Chondrocyte (in vitro differentiated cells): ENCODE measurements at regions not wholly inside any gene's neighbourhood (a gene's known extent, or its start where the extent isn't known, plus 50 kb on each side); places are given as distances from the start of the nearest gene placed in this dataset.

Experiments used
- DNase-seq: peaks from one replicate; pipeline ENCODE4 v3.0.0; 2021; ENCODE audit warnings: mixed read lengths, low spot score
- H3K27ac Mint-ChIP-seq: one replicate; pipeline ENCODE4 v1.8.0; 2021; ENCODE audit warnings: mild to moderate bottlenecking, moderate library complexity, mixed read lengths; ENCODE audit not compliant: unreplicated experiment
- H3K27me3 Mint-ChIP-seq: 2 replicates; pipeline ENCODE4 v1.8.0; 2021; ENCODE audit warnings: low read depth, mixed read lengths
- H3K36me3 Mint-ChIP-seq: 2 replicates; pipeline ENCODE4 v1.8.0; 2021; ENCODE audit warnings: low read depth, mixed read lengths
- H3K4me1 Mint-ChIP-seq: 2 replicates; pipeline ENCODE4 v1.8.0; 2021; ENCODE audit warnings: low read depth, mild to moderate bottlenecking, mixed read lengths
- H3K4me3 Mint-ChIP-seq: one replicate; pipeline ENCODE4 v1.8.0; 2021; ENCODE audit warnings: mild to moderate bottlenecking, moderate library complexity, mixed read lengths; ENCODE audit not compliant: unreplicated experiment
- H3K9me3 Mint-ChIP-seq: 2 replicates; pipeline ENCODE4 v1.8.0; 2021; ENCODE audit warnings: low read depth, mixed read lengths
- CTCF ChIP-seq: fragments of 200-600 bp; sonication (generic); IDR thresholded peaks from 2 replicates; pipeline ENCODE4 v1.5.0; 2021; ENCODE audit warnings: antibody characterized with exemption, mild to moderate bottlenecking, moderate library complexity

GRCh38 chr18:57869221-57869620 is 66.1 kb upstream of the ATP8B1 start:
- Mint-ChIP-seq H3K4me3 (no peak overlapping the region), H3K27me3 (no peaks in the 10 kb centered on the region), H3K36me3 (peaks cover 9% of the 10 kb centered on the region), H3K4me1 (no peaks in the 10 kb centered on the region), H3K9me3 (peaks cover 22% of the 10 kb centered on the region), H3K27ac (no peak overlapping the region)
- TF ChIP-seq CTCF = no peak
- DNase-seq = no peak

GRCh38 chr18:57866355-57866754 is 63.2 kb upstream of the ATP8B1 start:
- no peak for DNase-seq
- H3K4me1 Mint-ChIP-seq = no peaks in the 10 kb centered on the region
- no peak for TF ChIP-seq CTCF
- H3K27ac Mint-ChIP-seq = no peak overlapping the region
- H3K4me3 Mint-ChIP-seq = no peak overlapping the region
- H3K27me3 Mint-ChIP-seq = no peaks in the 10 kb centered on the region
- H3K9me3 Mint-ChIP-seq = peaks cover 3% of the 10 kb centered on the region
- H3K36me3 Mint-ChIP-seq = no peaks in the 10 kb centered on the region

GRCh38 chr18:57864615-57865121 is 61.6 kb upstream of the ATP8B1 start:
- no peak for DNase-seq
- Mint-ChIP-seq H3K4me3 (no peak overlapping the region), H3K27me3 (no peaks in the 10 kb centered on the region), H3K4me1 (no peaks in the 10 kb centered on the region), H3K27ac (no peak overlapping the region), H3K9me3 (no peaks in the 10 kb centered on the region), H3K36me3 (no peaks in the 10 kb centered on the region)
- no peak for TF ChIP-seq CTCF

- no peak for TF ChIP-seq CTCF
- Mint-ChIP-seq H3K4me3 (no peak overlapping the region), H3K27ac (no peak overlapping the region), H3K4me1 (no peaks in the 10 kb centered on the region), H3K9me3 (no peaks in the 10 kb centered on the region), H3K36me3 (no peaks in the 10 kb centered on the region), H3K27me3 (no peaks in the 10 kb centered on the region)
- DNase-seq = no peak
These were observed 60.6 kb upstream of the ATP8B1 start for GRCh38 chr18:57863706-57864105.

GRCh38 chr18:57859314-57859713 is 56.2 kb upstream of the ATP8B1 start:
- no peak for DNase-seq
- H3K9me3 Mint-ChIP-seq = no peaks in the 10 kb centered on the region
- no peak overlapping the region for H3K4me3 Mint-ChIP-seq
- no peaks in the 10 kb centered on the region for H3K27me3 Mint-ChIP-seq
- no peaks in the 10 kb centered on the region for H3K4me1 Mint-ChIP-seq
- no peak overlapping the region for H3K27ac Mint-ChIP-seq
- TF ChIP-seq CTCF = peak; percentile 66
- H3K36me3 Mint-ChIP-seq = no peaks in the 10 kb centered on the region
